Stomach (tissue), 8 donors: ENCODE measurements at regions not wholly inside any gene's neighbourhood (a gene's known extent, or its start where the extent isn't known, plus 50 kb on each side); places are given as distances from the start of the nearest gene placed in this dataset.

Experiments used
- DNase-seq, 2 donors: peaks; one replicate each; pipeline versions ENCODE4 v3.0.0 to v3.0.0-alpha.2; 2013 to 2019
- H3K27ac ChIP-seq, 5 donors: fragments of 200-600 bp in 4 of 5; sonication (generic) in 4 of 5; one replicate each; pipeline ENCODE4 v1.5.1; 2013 to 2019; ENCODE audit warnings: mild to moderate bottlenecking in 1 of 5, moderate library complexity in 1 of 5
- H3K27me3 ChIP-seq, 3 donors: fragments of 200-600 bp; sonication (generic); one replicate each; pipeline ENCODE4 v1.5.1; 2017 to 2019; ENCODE audit warnings: mixed run types in 1 of 3
- H3K36me3 ChIP-seq, 4 donors: fragments of 200-600 bp; sonication (generic); 1 replicate in 3 of 4; 2 replicates in 1 of 4; pipeline ENCODE4 v1.5.1; 2016 to 2019
- H3K4me1 ChIP-seq, 4 donors: fragments of 200-600 bp; sonication (generic); one replicate each; pipeline ENCODE4 v1.5.1; 2016 to 2019
- H3K4me3 ChIP-seq, 4 donors: fragments of 200-600 bp; sonication (generic) in 3 of 4; one replicate each; pipeline ENCODE4 v1.5.1; 2016 to 2019; ENCODE audit warnings: mild to moderate bottlenecking in 1 of 4
- H3K9me3 ChIP-seq, 4 donors: fragments of 200-600 bp; sonication (generic); one replicate each; pipeline ENCODE4 v1.5.1; 2016 to 2019
- CTCF ChIP-seq, 7 experiments: fragments of 450-650 bp in 4 of 7; fragments of 200-600 bp in 3 of 7; sonication (generic) in 3 of 7; IDR thresholded peaks; one replicate each; pipeline ENCODE4 v1.5.1; 2016 to 2019; ENCODE audit warnings: antibody characterized with exemption in 7 of 7, control low read depth in 2 of 7, mild to moderate bottlenecking in 1 of 7
- EP300 ChIP-seq: sonication (generic); formaldehyde crosslinking; IDR thresholded peaks from one replicate; pipeline ENCODE4 v1.6.1; 2017; ENCODE audit warnings: antibody characterized with exemption
- POLR2A ChIP-seq, 4 donors: fragments of 450-650 bp; IDR thresholded peaks; one replicate each; pipeline ENCODE4 v1.6.1; 2016; ENCODE audit warnings: antibody characterized with exemption in 4 of 4, control low read depth in 2 of 4, mild to moderate bottlenecking in 1 of 4, moderate library complexity in 1 of 4
- POLR2AphosphoS5 ChIP-seq, 3 donors: sonication (generic); formaldehyde crosslinking; IDR thresholded peaks; one replicate each; pipeline ENCODE4 v1.6.1; 2016; ENCODE audit warnings: antibody characterized with exemption in 3 of 3
- WGBS, 5 donors: extraction: QIAGEN DNeasy Blood & Tissue Kit in 3 of 5; methylation state at CpG; one replicate each; pipeline versions ENCODE4 v1.1.5 to v1.1.7; 2013 to 2018; 5-methylcytosine and 5-hydroxymethylcytosine counted together
- intact Hi-C: fragments of 100-400 bp; cut with DNase I; formaldehyde crosslinking; loops from one replicate; pipeline ENCODE4 v1.15.1; 2023; ENCODE audit warnings: low total_unique reads
- donor health status: healthy with polysubstance abuse.
- donor health status: Bipolar disorder and iron deficiency.
- donor health status: healthy.

- WGBS, 5 donors, result 87 to 94% (median 91%) methylated on average over 10 of the region's 10 CpGs
- DNase-seq, result no peak
- H3K9me3 ChIP-seq, result no peaks in the 10 kb centered on the region
These were observed 489.1 kb upstream of the CFAP20DC start for GRCh38 chr3:59538753-59539432.

GRCh38 chr3:59535791-59536221 is 486.0 kb upstream of the CFAP20DC start:
- peaks cover 0 to 17% (median 0%) of the 10 kb centered on the region in 4 donors for H3K4me1 ChIP-seq
- 9 to 30% (median 22%) methylated on average over 1 of the region's 1 CpG for WGBS, 5 donors
- no peak overlapping the region for H3K4me3 ChIP-seq
- DNase-seq, result no peak
- no peak for TF ChIP-seq CTCF (IDR thresholded peaks at IDR 0.05)
- no peak for TF ChIP-seq POLR2AphosphoS5 (IDR thresholded peaks at IDR 0.05)
- no peak for TF ChIP-seq EP300
- TF ChIP-seq POLR2A (IDR thresholded peaks at IDR 0.05), result no peak
- no peaks in the 10 kb centered on the region for H3K36me3 ChIP-seq
- H3K27ac ChIP-seq, result no peak overlapping the region
- no peaks in the 10 kb centered on the region for H3K27me3 ChIP-seq
- intact Hi-C loops, result no loop called here
- no peaks in the 10 kb centered on the region for H3K9me3 ChIP-seq

More at GRCh38 chr3:59538753-59539432, 489.1 kb upstream of the CFAP20DC start:
- peaks cover 0 to 15% (median 0%) of the 10 kb centered on the region in 4 donors for H3K4me1 ChIP-seq
- no peak overlapping the region for H3K27ac ChIP-seq
- no peaks in the 10 kb centered on the region for H3K27me3 ChIP-seq
- no peaks in the 10 kb centered on the region for H3K36me3 ChIP-seq
- TF ChIP-seq EP300 (no peak), CTCF (IDR thresholded peaks at IDR 0.05) (no peak), POLR2A (IDR thresholded peaks at IDR 0.05) (no peak), POLR2AphosphoS5 (IDR thresholded peaks at IDR 0.05) (no peak)
- intact Hi-C loops, result no loop called here
- H3K4me3 ChIP-seq, result no peak overlapping the region

- H3K36me3 ChIP-seq, result no peaks in the 10 kb centered on the region
- peaks cover 0 to 17% (median 0%) of the 10 kb centered on the region in 4 donors for H3K4me1 ChIP-seq
- no peak overlapping the region for H3K27ac ChIP-seq
- intact Hi-C loops, result no loop called here
- no peak overlapping the region for H3K4me3 ChIP-seq
- TF ChIP-seq EP300 (no peak), POLR2AphosphoS5 (IDR thresholded peaks at IDR 0.05) (no peak), CTCF (IDR thresholded peaks at IDR 0.05) (no peak), POLR2A (IDR thresholded peaks at IDR 0.05) (no peak)
- H3K27me3 ChIP-seq, result no peaks in the 10 kb centered on the region
- 67 to 75% (median 71%) methylated on average over 2 of the region's 2 CpGs for WGBS, 5 donors
- no peak for DNase-seq
- H3K9me3 ChIP-seq, result no peaks in the 10 kb centered on the region
These were observed 482.2 kb upstream of the CFAP20DC start for GRCh38 chr3:59531994-59532393.

- Histone ChIP-seq H3K27ac (no peak overlapping the region), H3K27me3 (no peaks in the 10 kb centered on the region), H3K4me3 (no peak overlapping the region), H3K4me1 (peaks cover 0 to 16% (median 0%) of the 10 kb centered on the region in 4 donors), H3K9me3 (no peaks in the 10 kb centered on the region), H3K36me3 (no peaks in the 10 kb centered on the region)
- TF ChIP-seq EP300 (no peak), POLR2A (IDR thresholded peaks at IDR 0.05) (no peak), CTCF (IDR thresholded peaks at IDR 0.05) (no peak), POLR2AphosphoS5 (IDR thresholded peaks at IDR 0.05) (no peak)
- intact Hi-C loops, result no loop called here
- peak in 1 of 2 donors; percentile 58 for DNase-seq
- 26 to 45% (median 33%) methylated on average over 3 of the region's 3 CpGs for WGBS, 5 donors
These were observed 481.4 kb upstream of the CFAP20DC start for GRCh38 chr3:59531066-59531745.
